Astrocyte of the cerebellum (primary cell): ENCODE measurements at regions not wholly inside any gene's neighbourhood (a gene's known extent, or its start where the extent isn't known, plus 50 kb on each side); places are given as distances from the start of the nearest gene placed in this dataset.

Source experiments
- DNase-seq: peaks from one replicate; pipeline ENCODE4 v3.0.0-alpha.2; 2011; ENCODE audit warnings: low read depth
- H3K4me3 ChIP-seq: 2 replicates; pipeline ENCODE4 v1.5.1; 2011; ENCODE audit warnings: mild to moderate bottlenecking, low read depth, low read length, moderate library complexity
- CTCF ChIP-seq: IDR thresholded peaks from 2 replicates; pipeline ENCODE4 v1.5.1; 2012; ENCODE audit warnings: low read length, low read depth, moderate library complexity, mild to moderate bottlenecking; ENCODE audit errors: missing control alignments
- in situ Hi-C: cut with HindIII; loops from 2 replicates; pipeline ENCODE4 v1.10.0; 2017; ENCODE audit warnings: low sequenced_read_pairs

DNA sequence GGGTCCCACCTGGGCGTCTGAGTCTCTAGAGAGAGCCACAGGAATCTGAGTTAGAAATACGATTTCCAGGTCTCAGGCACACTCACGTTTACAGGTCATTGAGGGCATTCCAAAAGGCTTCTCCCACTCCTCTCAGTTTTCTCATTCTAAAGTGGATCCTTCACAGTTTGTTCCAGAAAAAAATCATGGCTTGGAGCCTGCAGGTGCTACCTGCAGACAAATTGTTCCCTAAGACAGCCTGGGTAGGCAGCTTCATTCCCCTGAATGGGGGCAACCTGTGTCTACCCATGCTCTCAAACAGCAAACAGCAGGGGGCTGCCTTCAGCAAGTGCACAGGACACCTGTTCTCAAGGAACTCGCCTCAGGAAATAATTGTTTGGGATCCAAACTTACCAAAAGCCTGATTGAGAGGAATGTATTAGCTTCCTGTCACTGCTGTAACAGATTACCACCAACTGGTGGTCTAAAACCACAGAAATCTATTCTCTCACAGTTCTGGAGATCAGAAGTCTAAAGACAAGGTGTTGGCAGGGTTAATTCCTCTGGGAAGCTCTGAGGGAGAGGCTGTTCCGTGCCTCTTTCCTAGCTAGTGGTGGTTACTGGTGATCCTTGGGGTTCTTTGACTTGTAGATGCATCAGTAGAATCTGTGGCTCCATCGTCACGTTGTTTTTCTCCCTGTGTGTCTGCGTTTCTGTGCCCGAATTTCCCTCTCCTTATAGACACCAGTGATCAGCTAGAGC lies 117.2 kb downstream of the RAB11FIP2 start:
- in situ Hi-C loops, result no loop called here
- TF ChIP-seq CTCF, result no peak
- no peak for DNase-seq
- no peak overlapping the region for H3K4me3 ChIP-seq

DNA sequence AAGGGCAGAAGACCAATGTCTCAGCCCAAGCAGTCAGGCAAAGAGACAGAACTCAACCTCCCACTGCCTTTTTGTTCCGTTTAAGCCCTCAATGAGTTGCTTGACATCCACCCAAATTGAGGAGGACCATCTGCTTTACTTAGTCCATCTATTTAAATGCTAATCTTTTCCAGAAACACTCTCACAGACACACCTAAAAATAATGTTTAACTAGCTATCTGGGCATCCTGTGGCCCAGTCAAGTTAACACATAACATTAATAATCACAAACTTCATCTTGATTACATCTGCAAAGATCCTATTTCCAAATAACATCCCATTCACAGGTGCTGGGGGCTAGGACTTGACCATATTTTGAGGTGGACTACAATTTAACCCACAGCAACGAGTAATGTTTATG lies 115.7 kb downstream of the RAB11FIP2 start:
- H3K4me3 ChIP-seq, result no peak overlapping the region
- DNase-seq, result no peak
- in situ Hi-C loops, result no loop called here
- no peak for TF ChIP-seq CTCF

GRCh38 chr10:117933036-117933435 lies 113.7 kb downstream of the RAB11FIP2 start:
- in situ Hi-C loops, result no loop called here
- no peak for TF ChIP-seq CTCF
- H3K4me3 ChIP-seq, result no peak overlapping the region
- DNase-seq, result no peak

GRCh38 chr10:117934477-117934876 lies 112.3 kb downstream of the RAB11FIP2 start:
- in situ Hi-C loops, result no loop called here
- no peak overlapping the region for H3K4me3 ChIP-seq
- no peak for TF ChIP-seq CTCF
- DNase-seq, result no peak

GRCh38 chr10:117936141-117936540 lies 110.6 kb downstream of the RAB11FIP2 start:
- in situ Hi-C loops, result no loop called here
- DNase-seq, result no peak
- TF ChIP-seq CTCF, result no peak
- no peak overlapping the region for H3K4me3 ChIP-seq

DNA sequence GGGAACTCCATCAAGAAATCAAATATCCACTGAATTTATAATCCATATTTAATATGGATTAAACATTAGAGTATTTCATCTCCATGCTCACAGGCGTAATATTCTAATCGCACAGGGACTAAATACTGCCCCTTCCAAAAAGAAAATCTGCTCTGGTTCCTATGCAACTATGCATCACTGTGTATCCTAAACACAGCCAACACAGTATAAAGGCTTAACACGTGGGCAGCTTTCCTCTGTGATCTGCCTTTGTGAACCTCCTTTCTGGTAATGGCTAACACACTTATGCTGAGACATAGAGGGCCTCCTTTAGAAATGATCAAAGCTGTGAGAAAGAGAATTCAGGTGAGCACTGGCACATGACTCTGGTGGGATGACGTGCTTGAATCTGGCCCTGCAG lies 110.2 kb downstream of the RAB11FIP2 start:
- DNase-seq, result no peak
- in situ Hi-C loops, result no loop called here
- no peak overlapping the region for H3K4me3 ChIP-seq
- no peak for TF ChIP-seq CTCF
